ENCODE measurements at regions not wholly inside any gene's neighbourhood (a gene's known extent, or its start where the extent isn't known, plus 50 kb on each side); places are given as distances from the start of the nearest gene placed in this dataset.

DNA sequence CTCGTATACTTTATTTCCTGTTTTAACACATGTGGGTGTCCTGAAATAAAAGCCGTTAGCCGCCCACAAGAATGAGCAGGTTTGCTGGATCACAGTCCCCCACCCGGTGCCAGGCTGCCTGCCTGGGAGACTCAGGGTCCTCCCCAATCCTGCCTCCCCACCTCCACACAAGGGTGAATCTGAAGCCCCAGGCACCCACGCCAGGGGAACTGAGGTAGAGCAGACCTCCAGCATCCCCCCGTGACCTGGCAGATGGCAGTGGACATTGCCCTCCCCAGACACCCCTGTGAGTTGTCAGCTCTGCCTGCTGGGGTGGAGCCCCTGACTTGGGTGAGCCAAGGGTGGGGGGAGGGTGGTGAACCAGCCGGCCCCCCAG is 114.8 kb downstream of the METRNL start:
- TF ChIP-seq, protein P1, sequence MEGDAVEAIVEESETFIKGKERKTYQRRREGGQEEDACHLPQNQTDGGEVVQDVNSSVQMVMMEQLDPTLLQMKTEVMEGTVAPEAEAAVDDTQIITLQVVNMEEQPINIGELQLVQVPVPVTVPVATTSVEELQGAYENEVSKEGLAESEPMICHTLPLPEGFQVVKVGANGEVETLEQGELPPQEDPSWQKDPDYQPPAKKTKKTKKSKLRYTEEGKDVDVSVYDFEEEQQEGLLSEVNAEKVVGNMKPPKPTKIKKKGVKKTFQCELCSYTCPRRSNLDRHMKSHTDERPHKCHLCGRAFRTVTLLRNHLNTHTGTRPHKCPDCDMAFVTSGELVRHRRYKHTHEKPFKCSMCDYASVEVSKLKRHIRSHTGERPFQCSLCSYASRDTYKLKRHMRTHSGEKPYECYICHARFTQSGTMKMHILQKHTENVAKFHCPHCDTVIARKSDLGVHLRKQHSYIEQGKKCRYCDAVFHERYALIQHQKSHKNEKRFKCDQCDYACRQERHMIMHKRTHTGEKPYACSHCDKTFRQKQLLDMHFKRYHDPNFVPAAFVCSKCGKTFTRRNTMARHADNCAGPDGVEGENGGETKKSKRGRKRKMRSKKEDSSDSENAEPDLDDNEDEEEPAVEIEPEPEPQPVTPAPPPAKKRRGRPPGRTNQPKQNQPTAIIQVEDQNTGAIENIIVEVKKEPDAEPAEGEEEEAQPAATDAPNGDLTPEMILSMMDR (conservative IDR thresholded peaks at IDR 0.05; ENCODE audit: low read depth, low read length), result no peak
- no peak for TF ChIP-seq EZH2 (IDR thresholded peaks at IDR 0.05; ENCODE audit: borderline replicate concordance, low read depth, low read length, poor library complexity, severe bottlenecking)
- H3K36me3 ChIP-seq (ENCODE audit: insufficient read depth, low read length, poor library complexity, severe bottlenecking), result no peaks in the 10 kb centered on the region
- intact Hi-C loops (cut with micrococcal nuclease; ENCODE audit: unreplicated experiment), result no loop called here
- H3K4me1 ChIP-seq (ENCODE audit: insufficient read depth, low read length, poor library complexity, severe bottlenecking), result no peaks in the 10 kb centered on the region
- H3K27ac ChIP-seq (ENCODE audit: low read depth, low read length, poor library complexity, severe bottlenecking), result no peak overlapping the region
- no peak overlapping the region for H3K4me3 ChIP-seq (ENCODE audit: low read depth, low read length, poor library complexity, severe bottlenecking)
- ChIA-PET POLR2A (ENCODE audit: low non-redundant PET) (no interaction called here), CTCF (interaction anchor here (0.6 kb wide), 1 partner anchor 17 kb away, joined by 4 read pairs; no protein-coding TSS in a partner anchor)
- no peaks in the 10 kb centered on the region for H3K27me3 ChIP-seq (replicated peaks; ENCODE audit: insufficient read depth, low read depth, low read length, poor library complexity)
- H3K9me3 ChIP-seq (ENCODE audit: low read depth, low read length, poor library complexity, severe bottlenecking), result no peaks in the 10 kb centered on the region
- no TSS peak for BruUV-seq (replicated peaks)
- DNase-seq (ENCODE audit: low spot score), result no peak

DNA sequence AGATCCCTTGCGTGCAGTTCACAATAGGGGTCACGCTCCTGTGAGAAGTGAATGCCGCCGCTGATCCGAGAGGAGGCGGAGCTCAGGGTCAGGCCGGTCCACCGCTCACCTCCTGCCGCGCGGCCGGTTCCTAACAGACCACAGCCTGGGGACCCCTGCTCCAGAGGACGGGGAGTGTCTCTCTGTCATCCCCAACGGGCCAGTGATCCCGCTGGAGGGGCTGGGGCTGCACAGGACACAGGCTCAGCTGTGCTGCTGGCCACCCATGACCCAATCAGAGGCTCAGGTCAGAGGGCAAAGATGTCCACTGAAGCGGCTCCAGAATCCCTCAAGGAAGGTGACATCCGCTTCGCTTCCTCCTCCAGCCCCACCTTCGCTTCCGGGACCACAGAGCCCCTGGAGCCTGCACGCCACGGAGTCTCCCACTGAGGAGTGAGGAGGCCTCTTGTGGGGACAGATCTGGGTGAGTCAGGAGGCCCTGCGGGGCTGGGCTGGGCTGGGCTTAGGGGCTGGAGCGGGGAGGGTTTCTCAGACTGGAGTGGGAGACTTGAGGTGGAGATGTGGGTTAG is 115.4 kb downstream of the METRNL start:
- no peak for DNase-seq (ENCODE audit: low spot score)
- TF ChIP-seq, protein P1 (conservative IDR thresholded peaks at IDR 0.05; ENCODE audit: low read depth, low read length), result no peak
- TF ChIP-seq EZH2 (IDR thresholded peaks at IDR 0.05; ENCODE audit: borderline replicate concordance, low read depth, low read length, poor library complexity, severe bottlenecking), result no peak
- H3K36me3 ChIP-seq (ENCODE audit: insufficient read depth, low read length, poor library complexity, severe bottlenecking), result no peaks in the 10 kb centered on the region
- no TSS peak for BruUV-seq (replicated peaks)
- intact Hi-C loops (cut with micrococcal nuclease; ENCODE audit: unreplicated experiment), result no loop called here
- no peaks in the 10 kb centered on the region for H3K9me3 ChIP-seq (ENCODE audit: low read depth, low read length, poor library complexity, severe bottlenecking)
- CTCF ChIA-PET, result no interaction called here
- H3K4me1 ChIP-seq (ENCODE audit: insufficient read depth, low read length, poor library complexity, severe bottlenecking), result no peaks in the 10 kb centered on the region
- POLR2A ChIA-PET (ENCODE audit: low non-redundant PET), result no interaction called here
- H3K27me3 ChIP-seq (replicated peaks; ENCODE audit: insufficient read depth, low read depth, low read length, poor library complexity), result no peaks in the 10 kb centered on the region
- no peak overlapping the region for H3K4me3 ChIP-seq (ENCODE audit: low read depth, low read length, poor library complexity, severe bottlenecking)
- H3K27ac ChIP-seq (ENCODE audit: low read depth, low read length, poor library complexity, severe bottlenecking), result no peak overlapping the region

DNA sequence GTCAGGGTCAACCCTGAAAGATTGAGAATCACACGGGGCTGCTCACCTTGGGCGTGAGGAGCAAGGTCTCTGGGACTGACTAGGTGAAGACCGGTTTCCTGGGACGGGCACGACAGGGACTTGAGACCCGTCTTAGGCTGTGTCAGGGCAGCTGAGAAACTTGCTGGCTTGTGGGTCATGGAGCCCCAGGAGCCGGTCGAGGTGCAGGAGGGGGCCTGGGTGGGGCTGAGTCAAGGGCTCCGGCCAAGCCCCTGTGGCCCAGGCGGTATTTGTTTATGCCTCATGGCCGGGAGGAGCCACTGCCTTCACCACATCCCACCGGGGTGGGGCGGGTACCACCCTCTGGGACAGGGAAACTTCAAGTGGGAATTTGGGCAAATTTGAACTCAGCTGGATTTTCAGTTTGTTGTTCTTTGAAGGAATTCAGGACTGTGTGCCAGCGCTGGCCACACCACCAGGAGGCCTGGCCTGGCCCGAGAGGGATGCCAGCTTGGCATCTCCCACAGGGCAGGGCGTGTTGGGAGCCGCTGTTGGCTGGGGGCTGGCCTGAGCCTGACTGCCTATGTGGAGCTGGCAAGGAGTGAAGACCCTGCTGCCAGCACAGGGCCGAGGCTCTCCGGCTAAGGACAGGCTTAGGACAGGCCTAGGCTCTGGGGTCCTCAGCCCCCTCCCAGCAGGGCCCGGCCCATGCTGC is 116.1 kb downstream of the METRNL start:
- CTCF ChIA-PET, result no interaction called here
- Histone ChIP-seq H3K36me3 (ENCODE audit: insufficient read depth, low read length, poor library complexity, severe bottlenecking) (no peaks in the 10 kb centered on the region), H3K27me3 (replicated peaks; ENCODE audit: insufficient read depth, low read depth, low read length, poor library complexity) (no peaks in the 10 kb centered on the region), H3K4me3 (ENCODE audit: low read depth, low read length, poor library complexity, severe bottlenecking) (no peak overlapping the region), H3K9me3 (ENCODE audit: low read depth, low read length, poor library complexity, severe bottlenecking) (no peaks in the 10 kb centered on the region), H3K4me1 (ENCODE audit: insufficient read depth, low read length, poor library complexity, severe bottlenecking) (no peaks in the 10 kb centered on the region), H3K27ac (ENCODE audit: low read depth, low read length, poor library complexity, severe bottlenecking) (no peak overlapping the region)
- intact Hi-C loops (cut with micrococcal nuclease; ENCODE audit: unreplicated experiment), result no loop called here
- no TSS peak for BruUV-seq (replicated peaks)
- DNase-seq (ENCODE audit: low spot score), result no peak
- POLR2A ChIA-PET (ENCODE audit: low non-redundant PET), result no interaction called here
- TF ChIP-seq, protein P1 (conservative IDR thresholded peaks at IDR 0.05; ENCODE audit: low read depth, low read length), result no peak
- no peak for TF ChIP-seq EZH2 (IDR thresholded peaks at IDR 0.05; ENCODE audit: borderline replicate concordance, low read depth, low read length, poor library complexity, severe bottlenecking)

Measured in A673 (cell line).